ENCODE measurements at regions not wholly inside any gene's neighbourhood (a gene's known extent, or its start where the extent isn't known, plus 50 kb on each side); places are given as distances from the start of the nearest gene placed in this dataset.

- TF ChIP-seq EP300 (IDR thresholded peaks at IDR 0.05), result no peak
- no peak for TF ChIP-seq CTCF (IDR thresholded peaks at IDR 0.05)
- TF ChIP-seq POLR2A (IDR thresholded peaks at IDR 0.05), result no peak
- H3K27me3 ChIP-seq, result no peaks in the 10 kb centered on the region
- no peaks in the 10 kb centered on the region for H3K9me3 ChIP-seq
- H3K27ac ChIP-seq, result no peak overlapping the region
- no peaks in the 10 kb centered on the region for H3K36me3 ChIP-seq
- DNase-seq (ENCODE audit: low spot score in 2 of 2), result no peak
- WGBS, 2 donors, result 85 to 90% methylated on average over 8 of the region's 8 CpGs
- no peak overlapping the region for H3K4me3 ChIP-seq
- H3K4me1 ChIP-seq, result no peaks in the 10 kb centered on the region
Measured at GRCh38 chr16:49918257-49918656, 62.3 kb upstream of the ZNF423 start.

GRCh38 chr16:49919327-49919726, 63.4 kb upstream of the ZNF423 start:
- no peak overlapping the region for H3K27ac ChIP-seq
- no peak overlapping the region for H3K4me3 ChIP-seq
- H3K9me3 ChIP-seq, result no peaks in the 10 kb centered on the region
- 94 to 97% methylated on average over 3 of the region's 3 CpGs for WGBS, 2 donors
- no peaks in the 10 kb centered on the region for H3K4me1 ChIP-seq
- H3K36me3 ChIP-seq, result no peaks in the 10 kb centered on the region
- H3K27me3 ChIP-seq, result no peaks in the 10 kb centered on the region
- no peak for TF ChIP-seq CTCF (IDR thresholded peaks at IDR 0.05)
- TF ChIP-seq POLR2A (IDR thresholded peaks at IDR 0.05), result no peak
- TF ChIP-seq EP300 (IDR thresholded peaks at IDR 0.05), result no peak
- DNase-seq (ENCODE audit: low spot score in 2 of 2), result no peak

- TF ChIP-seq POLR2A (IDR thresholded peaks at IDR 0.05), result no peak
- no peak for TF ChIP-seq CTCF (IDR thresholded peaks at IDR 0.05)
- no peak for TF ChIP-seq EP300 (IDR thresholded peaks at IDR 0.05)
- WGBS, 2 donors, result 81% methylated on average over 4 of the region's 4 CpGs
- no peaks in the 10 kb centered on the region for H3K4me1 ChIP-seq
- H3K4me3 ChIP-seq, result no peak overlapping the region
- DNase-seq (ENCODE audit: low spot score in 2 of 2), result no peak
- H3K27ac ChIP-seq, result no peak overlapping the region
- H3K36me3 ChIP-seq, result no peaks in the 10 kb centered on the region
- H3K9me3 ChIP-seq, result no peaks in the 10 kb centered on the region
- H3K27me3 ChIP-seq, result no peaks in the 10 kb centered on the region
Measured at GRCh38 chr16:49920397-49920796, 64.5 kb upstream of the ZNF423 start.

GRCh38 chr16:49921106-49921505, 65.2 kb upstream of the ZNF423 start:
- no peaks in the 10 kb centered on the region for H3K9me3 ChIP-seq
- H3K4me3 ChIP-seq, result no peak overlapping the region
- no peak for DNase-seq (ENCODE audit: low spot score in 2 of 2)
- TF ChIP-seq POLR2A (IDR thresholded peaks at IDR 0.05), result no peak
- no peaks in the 10 kb centered on the region for H3K27me3 ChIP-seq
- H3K4me1 ChIP-seq, result no peaks in the 10 kb centered on the region
- H3K27ac ChIP-seq, result no peak overlapping the region
- 91 to 93% methylated on average over 8 of the region's 8 CpGs for WGBS, 2 donors
- H3K36me3 ChIP-seq, result no peaks in the 10 kb centered on the region

GRCh38 chr16:49921791-49922456, 66.0 kb upstream of the ZNF423 start:
- TF ChIP-seq EP300 (IDR thresholded peaks at IDR 0.05) (no peak), POLR2A (IDR thresholded peaks at IDR 0.05) (no peak), CTCF (IDR thresholded peaks at IDR 0.05) (peak; percentile 32 to 80 (median 43))
- DNase-seq (ENCODE audit: low spot score in 2 of 2), result peak; percentile 24 to 57
- WGBS, 2 donors, result 37 to 41% methylated on average over 4 to 5 of the region's 6 CpGs

GRCh38 chr16:49923411-49923810, 67.5 kb upstream of the ZNF423 start:
- 90 to 94% methylated on average over 12 of the region's 12 CpGs for WGBS, 2 donors
- TF ChIP-seq POLR2A (IDR thresholded peaks at IDR 0.05), result no peak
- TF ChIP-seq EP300 (IDR thresholded peaks at IDR 0.05), result no peak

More at GRCh38 chr16:49921791-49922456, 66.0 kb upstream of the ZNF423 start:
- Histone ChIP-seq H3K4me3 (no peak overlapping the region), H3K36me3 (no peaks in the 10 kb centered on the region), H3K27me3 (no peaks in the 10 kb centered on the region), H3K9me3 (no peaks in the 10 kb centered on the region), H3K27ac (no peak overlapping the region), H3K4me1 (no peaks in the 10 kb centered on the region)

More at GRCh38 chr16:49923411-49923810, 67.5 kb upstream of the ZNF423 start:
- Histone ChIP-seq H3K4me1 (no peaks in the 10 kb centered on the region), H3K9me3 (no peaks in the 10 kb centered on the region), H3K27ac (no peak overlapping the region), H3K4me3 (no peak overlapping the region), H3K36me3 (no peaks in the 10 kb centered on the region), H3K27me3 (no peaks in the 10 kb centered on the region)
- no peak for DNase-seq (ENCODE audit: low spot score in 2 of 2)
